H1 (cell line): ENCODE measurements at regions not wholly inside any gene's neighbourhood (a gene's known extent, or its start where the extent isn't known, plus 50 kb on each side); places are given as distances from the start of the nearest gene placed in this dataset.

ENCODE experiments used
- CTCF ChIA-PET: fragments of 300-600 bp; sonication (Branson Sonifier 250); formaldehyde crosslinking; loops from one replicate; lab custom pipeline; 2021; ENCODE audit not compliant: partially characterized antibody; lab: Charles Lee
- POLR2A ChIA-PET: fragments of 300-600 bp; sonication (Branson Sonifier 250); formaldehyde crosslinking; loops from one replicate; lab custom pipeline; 2021; ENCODE audit warnings: inconsistent platforms; ENCODE audit not compliant: partially characterized antibody; lab: Charles Lee
- DNase-seq, 2 experiments: peaks; one replicate each; pipeline versions ENCODE4 v3.0.0 to v3.0.0-alpha.2; 2010 to 2022; ENCODE audit warnings: low spot score in 2 of 2, low read depth in 1 of 2, mixed read lengths in 1 of 2
- FAIRE-seq: peaks from 2 replicates; lab custom pipeline; 2011; peaks lifted over from hg19 to GRCh38; lab: Jason Lieb, UNC
- H2AFZ ChIP-seq: 2 replicates; pipeline ENCODE4 v1.8.1; 2012; ENCODE audit warnings: low read length, inconsistent platforms
- H2AK5ac ChIP-seq: 2 replicates; pipeline ENCODE4 v1.6.1; 2013; ENCODE audit warnings: low read depth, low read length
- H2BK120ac ChIP-seq: replicated peaks from 2 replicates; pipeline ENCODE3; 2013; ENCODE audit warnings: low read depth, low read length, inconsistent platforms
- H2BK12ac ChIP-seq: 2 replicates; pipeline ENCODE4 v1.6.1; 2013; ENCODE audit warnings: low read depth, low read length
- H2BK15ac ChIP-seq: 2 replicates; pipeline ENCODE4 v1.6.1; 2013; ENCODE audit warnings: low read length
- H2BK20ac ChIP-seq: 2 replicates; pipeline ENCODE4 v1.6.1; 2013; ENCODE audit warnings: low read length
- H2BK5ac ChIP-seq: 2 replicates; pipeline ENCODE4 v1.6.1; 2013; ENCODE audit warnings: low read depth, low read length
- H3K14ac ChIP-seq: 2 replicates; pipeline ENCODE4 v1.6.1; 2013; ENCODE audit warnings: inconsistent platforms; ENCODE audit not compliant: insufficient read length
- H3K18ac ChIP-seq: 2 replicates; pipeline ENCODE4 v1.6.1; 2013; ENCODE audit warnings: low read length; ENCODE audit errors: extremely low read depth
- H3K23ac ChIP-seq: 2 replicates; pipeline ENCODE4 v1.6.1; 2013; ENCODE audit warnings: inconsistent platforms; ENCODE audit not compliant: insufficient read length
- H3K23me2 ChIP-seq: 2 replicates; pipeline ENCODE4 v1.6.1; 2013; ENCODE audit warnings: low read depth, low read length
- H3K27ac ChIP-seq: 2 replicates; pipeline ENCODE4 v1.6.1; 2011; ENCODE audit warnings: low read depth, low read length, inconsistent platforms
- H3K27me3 ChIP-seq, 4 experiments: replicated peaks in 1 of 4; 1 replicate in 1 of 4; 2 replicates in 3 of 4; pipeline versions ENCODE4 v1.6.1 to v1.8.1; 2011 to 2013; ENCODE audit warnings: low read length in 3 of 4, mild to moderate bottlenecking in 3 of 4, inconsistent platforms in 2 of 4, mixed read lengths in 2 of 4, moderate library complexity in 1 of 4; ENCODE audit not compliant: control insufficient read depth in 3 of 4, insufficient read depth in 3 of 4; ENCODE audit errors: extremely low read depth in 1 of 4
- H3K36me3 ChIP-seq, 4 experiments: 2 replicates each; pipeline versions ENCODE4 v1.6.1 to v1.8.1; 2011 to 2013; ENCODE audit warnings: mild to moderate bottlenecking in 4 of 4, low read length in 3 of 4, moderate library complexity in 2 of 4, control low read depth in 1 of 4, inconsistent platforms in 1 of 4; ENCODE audit not compliant: insufficient read depth in 4 of 4, control insufficient read depth in 2 of 4
- H3K4ac ChIP-seq: replicated peaks from 2 replicates; pipeline ENCODE3; 2013; ENCODE audit warnings: low read length, low read depth, mixed read lengths, inconsistent platforms; ENCODE audit not compliant: insufficient read length
- H3K4me1 ChIP-seq, 4 experiments: replicated peaks in 1 of 4; 1 replicate in 1 of 4; 2 replicates in 3 of 4; pipeline versions ENCODE4 v1.6.1 to v1.8.1; 2011 to 2013; ENCODE audit warnings: low read length in 3 of 4, inconsistent platforms in 2 of 4, mixed read lengths in 1 of 4; ENCODE audit not compliant: insufficient read depth in 4 of 4, control insufficient read depth in 3 of 4
- H3K4me2 ChIP-seq, 2 experiments: 2 replicates each; pipeline versions ENCODE4 v1.6.1 to v1.8.1; 2011 to 2013; ENCODE audit warnings: low read depth in 2 of 2, low read length in 2 of 2, control low read depth in 1 of 2, inconsistent platforms in 1 of 2, mild to moderate bottlenecking in 1 of 2; ENCODE audit not compliant: insufficient read depth in 1 of 2
- H3K4me3 ChIP-seq, 4 experiments: fragments of 200-600, 300-600 bp in 1 of 4; sonication (generic), shearing (Covaris generic), sonication (Bioruptor Twin) in 1 of 4; 2 replicates each; pipeline versions ENCODE4 v1.5.1 to v1.8.1; 2011 to 2016; ENCODE audit warnings: low read length in 4 of 4, low read depth in 3 of 4, control low read depth in 2 of 4, inconsistent platforms in 2 of 4, mild to moderate bottlenecking in 2 of 4, mixed read lengths in 1 of 4, moderate library complexity in 1 of 4; ENCODE audit not compliant: insufficient read depth in 2 of 4; ENCODE audit errors: extremely low read depth in 1 of 4
- H3K56ac ChIP-seq: replicated peaks from 2 replicates; pipeline ENCODE3; 2013; ENCODE audit warnings: low read depth, mild to moderate bottlenecking, mixed read lengths, low read length, inconsistent platforms; ENCODE audit not compliant: insufficient read length
- H3K79me1 ChIP-seq: 2 replicates; pipeline ENCODE4 v1.6.1; 2013; ENCODE audit warnings: low read depth, low read length, control low read depth
- H3K79me2 ChIP-seq, 2 experiments: 2 replicates each; pipeline versions ENCODE4 v1.6.1 to v1.8.1; 2012 to 2013; ENCODE audit warnings: low read length in 2 of 2, mild to moderate bottlenecking in 2 of 2, inconsistent platforms in 1 of 2; ENCODE audit not compliant: insufficient read depth in 2 of 2, control insufficient read depth in 1 of 2
- H3K9ac ChIP-seq, 4 experiments: replicated peaks in 1 of 4; 1 replicate in 1 of 4; 2 replicates in 3 of 4; pipeline versions ENCODE4 v1.6.1 to v1.8.1; 2011 to 2013; ENCODE audit warnings: low read depth in 3 of 4, low read length in 3 of 4, control low read depth in 2 of 4, mild to moderate bottlenecking in 2 of 4, moderate library complexity in 2 of 4, inconsistent platforms in 1 of 4; ENCODE audit errors: extremely low read depth in 1 of 4
- H3K9me3 ChIP-seq, 2 experiments: 2 replicates each; pipeline versions ENCODE4 v1.6.1 to v1.8.1; 2012 to 2013; ENCODE audit warnings: mild to moderate bottlenecking in 2 of 2, moderate library complexity in 2 of 2, control low read depth in 1 of 2, inconsistent platforms in 1 of 2, low read depth in 1 of 2, low read length in 1 of 2, mixed read lengths in 1 of 2; ENCODE audit not compliant: insufficient read depth in 2 of 2
- H4K20me1 ChIP-seq, 2 experiments: replicated peaks in 1 of 2; 2 replicates each; pipeline versions ENCODE3 to v1.8.1; 2011 to 2013; ENCODE audit warnings: inconsistent platforms in 2 of 2, low read length in 2 of 2, mild to moderate bottlenecking in 1 of 2; ENCODE audit not compliant: insufficient read depth in 2 of 2, control insufficient read depth in 1 of 2
- H4K5ac ChIP-seq: 2 replicates; pipeline ENCODE4 v1.6.1; 2013; ENCODE audit warnings: low read length, low read depth, mixed read lengths, inconsistent platforms; ENCODE audit not compliant: insufficient read length
- H4K8ac ChIP-seq: 2 replicates; pipeline ENCODE4 v1.8.0; 2013; ENCODE audit warnings: mild to moderate bottlenecking, moderate library complexity, low read length, inconsistent platforms; ENCODE audit not compliant: insufficient read depth; ENCODE audit errors: extremely low read depth
- H4K91ac ChIP-seq: replicated peaks from 2 replicates; pipeline ENCODE3; 2013; ENCODE audit warnings: low read length, mixed read lengths, inconsistent platforms; ENCODE audit not compliant: insufficient read length
- EGR1 ChIP-seq: IDR thresholded peaks from 2 replicates; pipeline ENCODE4 v1.6.1; 2011; ENCODE audit warnings: low read depth, low read length, borderline replicate concordance
- FOSL1 ChIP-seq: IDR thresholded peaks from 2 replicates; pipeline ENCODE4 v1.6.1; 2011; ENCODE audit warnings: mild to moderate bottlenecking, low read depth, low read length, moderate library complexity; ENCODE audit not compliant: insufficient read depth
- NRF1 ChIP-seq: IDR thresholded peaks from 2 replicates; pipeline ENCODE4 v1.6.1; 2011; ENCODE audit warnings: mild to moderate bottlenecking, low read depth, low read length, improper control_type of control experiment
- POLR2AphosphoS5 ChIP-seq: IDR thresholded peaks from 2 replicates; pipeline ENCODE4 v1.6.1; 2011; ENCODE audit warnings: low read depth, low read length
- RBBP5 ChIP-seq: IDR thresholded peaks from 2 replicates; pipeline ENCODE4 v1.7.1; 2012; ENCODE audit warnings: low read depth, mild to moderate bottlenecking, inconsistent platforms, low read length, moderate library complexity, borderline replicate concordance
- SP4 ChIP-seq: IDR thresholded peaks from 2 replicates; pipeline ENCODE4 v1.6.1; 2012; ENCODE audit warnings: low read length, inconsistent platforms
- TBP ChIP-seq: IDR thresholded peaks from 2 replicates; pipeline ENCODE4 v1.6.1; 2011; ENCODE audit warnings: low read depth, low read length, improper control_type of control experiment
- TEAD4 ChIP-seq: IDR thresholded peaks from 2 replicates; pipeline ENCODE4 v1.6.1; 2012; ENCODE audit warnings: low read depth, low read length, inconsistent platforms, mixed read lengths
- TF ChIP-seq, protein P1 (sequence below): IDR thresholded peaks from 2 replicates; pipeline ENCODE4 v1.6.1; 2011; ENCODE audit warnings: low read length, improper control_type of control experiment

DNA sequence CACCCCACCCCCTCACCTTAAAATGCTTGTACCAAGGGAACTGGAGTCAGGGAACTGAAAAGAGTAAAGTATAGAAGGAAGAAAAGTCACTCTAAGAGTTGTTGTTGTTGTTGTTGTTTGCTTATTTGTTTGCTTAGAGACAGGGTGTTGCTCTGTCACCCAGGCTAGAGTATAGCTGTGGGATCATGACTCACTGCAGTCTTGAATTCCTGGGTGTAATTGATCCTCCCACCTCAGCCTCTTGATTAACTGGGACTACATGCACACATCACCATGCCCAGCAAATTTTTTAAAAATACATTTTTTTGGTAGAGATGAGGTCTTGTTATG lies 681.6 kb upstream of the GJE1 start:
- Histone ChIP-seq H3K18ac (no peak overlapping the region; the same call in 1 of the 2 replicates), H3K36me3 (no peaks in the 10 kb centered on the region), H2AK5ac (no peak overlapping the region; the same call in 1 of the 2 replicates), H3K4me3 (no peak overlapping the region), H3K9ac (no peak overlapping the region), H3K4me1 (peaks cover 0 to 9% (median 2%) of the 10 kb centered on the region in 4 experiments; a peak in 2 of 7 replicates), H2BK15ac (no peak overlapping the region), H2BK5ac (peak overlapping the region; percentile 89; the same call in 1 of the 2 replicates), H3K56ac (no peak overlapping the region), H3K4me2 (no peak overlapping the region), H4K20me1 (no peaks in the 10 kb centered on the region), H2BK120ac (peak overlapping the region; percentile 57), H3K23me2 (no peaks in the 10 kb centered on the region), H3K9me3 (no peaks in the 10 kb centered on the region), H2BK20ac (peak overlapping the region; percentile 73; the same call in 1 of the 2 replicates), H3K23ac (no peak overlapping the region), H4K5ac (no peak overlapping the region), H3K27me3 (no peaks in the 10 kb centered on the region), H3K14ac (no peak overlapping the region), H3K79me2 (no peaks in the 10 kb centered on the region), H4K91ac (peak overlapping the region; percentile 38), H3K27ac (no peak overlapping the region; the same call in 1 of the 2 replicates), H2AFZ (no peak overlapping the region), H4K8ac (no peak overlapping the region), H3K4ac (no peak overlapping the region), H2BK12ac (peak overlapping the region; percentile 50; the same call in 1 of the 2 replicates), H3K79me1 (no peaks in the 10 kb centered on the region)
- POLR2A ChIA-PET: no interaction called here
- FAIRE-seq: no peak
- TF ChIP-seq SP4 (no peak), TBP (no peak), NRF1 (no peak), RBBP5 (no peak), TEAD4 (no peak), POLR2AphosphoS5 (no peak), EGR1 (no peak), FOSL1 (no peak)
- TF ChIP-seq, protein P1, sequence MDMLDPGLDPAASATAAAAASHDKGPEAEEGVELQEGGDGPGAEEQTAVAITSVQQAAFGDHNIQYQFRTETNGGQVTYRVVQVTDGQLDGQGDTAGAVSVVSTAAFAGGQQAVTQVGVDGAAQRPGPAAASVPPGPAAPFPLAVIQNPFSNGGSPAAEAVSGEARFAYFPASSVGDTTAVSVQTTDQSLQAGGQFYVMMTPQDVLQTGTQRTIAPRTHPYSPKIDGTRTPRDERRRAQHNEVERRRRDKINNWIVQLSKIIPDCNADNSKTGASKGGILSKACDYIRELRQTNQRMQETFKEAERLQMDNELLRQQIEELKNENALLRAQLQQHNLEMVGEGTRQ: no peak
- DNase-seq: no peak
- CTCF ChIA-PET: no interaction called here
